IPS-15b (cell line): ENCODE measurements at regions not wholly inside any gene's neighbourhood (a gene's known extent, or its start where the extent isn't known, plus 50 kb on each side); places are given as distances from the start of the nearest gene placed in this dataset.
"Not testable (repeated sequence)": the region's sequence is repeated elsewhere in the genome, so short reads cannot be mapped to it uniquely, and the experiment has no call there.

ENCODE experiments used
- H3K27me3 ChIP-seq: one replicate; pipeline ENCODE4 v1.6.1; 2013; ENCODE audit warnings: low read length; ENCODE audit not compliant: control insufficient read depth, insufficient read depth
- H3K36me3 ChIP-seq: one replicate; pipeline ENCODE4 v1.6.1; 2013; ENCODE audit warnings: low read length; ENCODE audit not compliant: control insufficient read depth, insufficient read depth
- H3K4me1 ChIP-seq: one replicate; pipeline ENCODE4 v1.6.1; 2013; ENCODE audit warnings: mild to moderate bottlenecking, low read length; ENCODE audit not compliant: control insufficient read depth, insufficient read depth
- H3K4me3 ChIP-seq: one replicate; pipeline ENCODE4 v1.5.1; 2013; ENCODE audit warnings: low read depth, low read length
- H3K9ac ChIP-seq: one replicate; pipeline ENCODE4 v1.6.1; 2013; ENCODE audit warnings: low read depth, mild to moderate bottlenecking, low read length
- H3K9me3 ChIP-seq: one replicate; pipeline ENCODE4 v1.6.1; 2013; ENCODE audit warnings: mild to moderate bottlenecking, low read length; ENCODE audit not compliant: control insufficient read depth, insufficient read depth

- Histone ChIP-seq H3K27me3 (no peaks in the 10 kb centered on the region), H3K9ac (no peak overlapping the region), H3K4me1 (no peaks in the 10 kb centered on the region), H3K4me3 (no peak overlapping the region), H3K9me3 (no peaks in the 10 kb centered on the region), H3K36me3 (no peaks in the 10 kb centered on the region)
Observed at GRCh38 chr10:33981301-33981700, 646.8 kb upstream of the NRP1 start.

- no peaks in the 10 kb centered on the region for H3K36me3 ChIP-seq
- H3K4me3 ChIP-seq, result no peak overlapping the region
- no peak overlapping the region for H3K9ac ChIP-seq
- no peaks in the 10 kb centered on the region for H3K9me3 ChIP-seq
- H3K4me1 ChIP-seq, result no peaks in the 10 kb centered on the region
- H3K27me3 ChIP-seq, result no peaks in the 10 kb centered on the region
Observed at GRCh38 chr10:33979195-33979594, 644.7 kb upstream of the NRP1 start.

DNA sequence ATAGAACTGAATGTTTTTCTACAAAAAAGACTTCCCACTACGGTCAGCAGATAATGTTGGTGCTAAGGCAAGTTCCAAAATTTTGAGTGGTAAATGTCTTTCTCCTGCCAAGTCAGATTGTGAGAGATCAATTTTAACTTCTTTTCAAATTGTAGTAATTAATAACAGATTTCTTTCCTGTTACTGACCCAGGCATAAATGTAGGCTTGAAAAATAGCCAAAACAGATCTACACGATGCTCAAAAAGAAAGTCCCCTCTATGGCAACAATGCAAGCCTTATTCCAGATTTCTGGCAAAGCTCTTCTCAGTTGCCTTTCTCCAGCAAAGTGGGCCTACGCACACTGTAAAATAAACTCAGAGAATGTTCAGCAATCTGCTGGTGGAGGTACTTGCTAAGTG is 641.0 kb upstream of the NRP1 start:
- no peaks in the 10 kb centered on the region for H3K9me3 ChIP-seq
- no peak overlapping the region for H3K9ac ChIP-seq
- no peak overlapping the region for H3K4me3 ChIP-seq
- H3K36me3 ChIP-seq, result no peaks in the 10 kb centered on the region
- H3K27me3 ChIP-seq, result no peaks in the 10 kb centered on the region
- no peaks in the 10 kb centered on the region for H3K4me1 ChIP-seq

- H3K9me3 ChIP-seq, result no peaks in the 10 kb centered on the region
- no peak overlapping the region for H3K9ac ChIP-seq
- no peaks in the 10 kb centered on the region for H3K4me1 ChIP-seq
- H3K36me3 ChIP-seq, result no peaks in the 10 kb centered on the region
- no peak overlapping the region for H3K4me3 ChIP-seq
- H3K27me3 ChIP-seq, result no peaks in the 10 kb centered on the region
Observed at GRCh38 chr10:33974976-33975478, 640.6 kb upstream of the NRP1 start.

DNA sequence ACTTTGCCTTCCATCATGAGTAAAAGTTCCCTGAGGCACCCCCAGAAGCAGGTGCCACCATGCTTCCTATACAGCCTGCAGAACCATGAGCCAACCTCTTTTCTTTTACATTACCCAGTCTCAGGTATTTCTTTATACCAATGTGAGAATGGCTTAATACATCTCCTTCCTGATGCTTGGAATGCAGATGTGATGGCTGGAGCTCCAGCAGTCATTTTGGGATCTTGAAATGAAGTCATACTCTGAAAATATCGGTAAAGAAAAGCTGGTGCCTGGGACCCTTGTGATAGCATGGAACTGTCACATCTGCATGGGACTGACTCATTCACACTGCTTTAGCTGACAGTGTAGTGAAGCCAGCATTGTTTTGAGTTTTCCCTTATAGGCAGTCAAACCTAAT is 634.5 kb upstream of the NRP1 start:
- Histone ChIP-seq H3K36me3 (no peaks in the 10 kb centered on the region), H3K4me1 (no peaks in the 10 kb centered on the region), H3K4me3 (no peak overlapping the region), H3K9me3 (no peaks in the 10 kb centered on the region), H3K9ac (no peak overlapping the region), H3K27me3 (no peaks in the 10 kb centered on the region)

DNA sequence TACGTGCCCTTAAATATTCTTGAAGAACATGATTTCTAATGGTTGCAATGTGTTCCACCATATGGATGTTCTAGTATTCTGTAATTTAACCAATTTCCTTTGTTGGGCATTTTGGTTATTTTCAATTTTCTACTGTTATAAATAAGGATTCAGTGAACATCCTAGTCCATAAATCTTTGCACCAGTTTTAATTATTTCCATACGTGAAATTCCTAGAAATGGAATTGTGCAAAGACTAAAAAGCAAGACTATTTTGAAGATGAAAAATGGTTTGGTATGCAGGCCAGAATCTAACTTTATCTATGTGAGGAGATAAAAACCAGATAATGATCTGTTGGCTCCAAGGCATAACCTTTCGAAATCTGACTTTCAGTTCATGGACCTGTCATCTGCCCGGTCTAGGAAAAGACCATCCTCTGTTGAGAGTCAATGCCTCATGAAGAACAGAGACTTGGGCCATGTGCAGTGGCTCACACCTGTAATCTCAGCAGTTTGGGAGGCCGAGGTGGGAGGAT is 633.2 kb upstream of the NRP1 start:
- Histone ChIP-seq H3K4me1 (no peaks in the 10 kb centered on the region), H3K4me3 (no peak overlapping the region), H3K9me3 (no peaks in the 10 kb centered on the region), H3K9ac (no peak overlapping the region), H3K36me3 (no peaks in the 10 kb centered on the region), H3K27me3 (no peaks in the 10 kb centered on the region)

DNA sequence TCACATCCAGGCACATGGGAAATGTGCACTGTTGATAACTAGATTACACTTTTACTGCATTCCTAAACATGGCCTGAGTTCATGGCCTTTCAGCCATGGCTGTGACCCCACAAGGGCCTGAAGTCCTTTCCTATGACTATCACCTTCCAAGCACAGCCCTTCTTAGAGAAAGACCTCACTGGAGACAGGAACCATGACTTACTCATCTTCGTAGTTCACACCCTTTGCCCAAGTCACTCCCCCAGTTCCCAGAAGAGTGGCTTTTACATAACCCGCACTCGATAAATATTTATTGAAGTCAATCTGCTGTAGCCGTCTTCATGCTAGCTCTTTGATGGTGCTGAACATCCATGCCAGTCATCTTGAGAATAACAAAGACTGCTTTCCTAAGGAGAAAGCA is 632.5 kb upstream of the NRP1 start:
- Histone ChIP-seq H3K27me3 (no peaks in the 10 kb centered on the region), H3K9me3 (no peaks in the 10 kb centered on the region), H3K4me3 (no peak overlapping the region), H3K9ac (no peak overlapping the region), H3K36me3 (no peaks in the 10 kb centered on the region), H3K4me1 (no peaks in the 10 kb centered on the region)

GRCh38 chr10:33965795-33966581 is 631.5 kb upstream of the NRP1 start:
- Histone ChIP-seq H3K9ac (no peak overlapping the region), H3K4me3 (no peak overlapping the region), H3K9me3 (no peaks in the 10 kb centered on the region), H3K36me3 (no peaks in the 10 kb centered on the region), H3K4me1 (no peaks in the 10 kb centered on the region), H3K27me3 (no peaks in the 10 kb centered on the region)

- no peaks in the 10 kb centered on the region for H3K4me1 ChIP-seq
- H3K27me3 ChIP-seq, result no peaks in the 10 kb centered on the region
- H3K9ac ChIP-seq, result no peak overlapping the region
- no peaks in the 10 kb centered on the region for H3K36me3 ChIP-seq
- no peak overlapping the region for H3K4me3 ChIP-seq
- H3K9me3 ChIP-seq, result no peaks in the 10 kb centered on the region
Observed at GRCh38 chr10:33963729-33964128, 629.3 kb upstream of the NRP1 start.

DNA sequence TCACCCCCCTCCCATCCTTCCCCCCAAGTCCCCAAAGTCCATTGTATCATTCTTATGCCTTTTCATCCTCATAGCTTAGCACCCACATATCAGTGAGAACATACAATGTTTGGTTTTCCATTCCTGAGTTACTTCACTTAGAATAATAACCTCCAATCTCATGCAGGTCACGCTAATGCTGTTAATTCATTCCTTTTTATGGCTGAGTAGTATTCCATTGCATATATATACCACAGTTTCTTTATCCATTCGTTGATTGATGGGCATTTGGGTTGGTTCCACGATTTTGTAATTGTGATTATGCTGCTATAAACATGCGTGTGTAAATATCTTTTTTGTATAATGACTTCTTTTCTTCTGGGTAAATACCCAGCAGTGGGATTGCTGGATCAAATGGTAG is 621.9 kb upstream of the NRP1 start:
- not testable (repeated sequence) for H3K4me3 ChIP-seq, H3K27me3 ChIP-seq, H3K9me3 ChIP-seq, H3K9ac ChIP-seq, H3K36me3 ChIP-seq, H3K4me1 ChIP-seq

DNA sequence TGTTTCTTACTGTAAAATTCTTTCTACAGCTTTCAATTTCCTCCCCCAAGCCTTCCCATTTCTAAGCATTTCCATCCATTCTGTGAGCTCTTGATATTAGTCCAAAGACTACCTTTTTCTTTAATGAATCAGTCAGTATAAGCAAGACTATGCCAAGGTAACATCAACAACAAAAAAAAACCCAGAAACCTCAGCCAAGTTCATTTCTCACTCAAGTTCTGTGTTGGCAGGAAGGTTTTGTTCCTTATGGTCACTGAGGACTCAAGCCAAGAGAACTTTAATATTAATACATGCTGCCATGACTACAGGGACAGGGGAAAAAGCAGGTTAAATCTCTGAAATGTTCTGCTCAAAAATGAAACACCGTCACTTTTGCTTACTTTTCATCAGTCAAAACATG is 621.2 kb upstream of the NRP1 start:
- Histone ChIP-seq H3K9me3 (no peaks in the 10 kb centered on the region), H3K4me3 (no peak overlapping the region), H3K27me3 (no peaks in the 10 kb centered on the region), H3K9ac (no peak overlapping the region), H3K4me1 (no peaks in the 10 kb centered on the region), H3K36me3 (no peaks in the 10 kb centered on the region)

- Histone ChIP-seq H3K9ac (no peak overlapping the region), H3K36me3 (no peaks in the 10 kb centered on the region), H3K4me3 (no peak overlapping the region), H3K27me3 (no peaks in the 10 kb centered on the region), H3K9me3 (no peaks in the 10 kb centered on the region), H3K4me1 (no peaks in the 10 kb centered on the region)
Observed at GRCh38 chr10:33952692-33953360, 618.4 kb upstream of the NRP1 start.
